ENCODE measurements at regions not wholly inside any gene's neighbourhood (a gene's known extent, or its start where the extent isn't known, plus 50 kb on each side); places are given as distances from the start of the nearest gene placed in this dataset.
"Not testable (repeated sequence)": the region's sequence is repeated elsewhere in the genome, so short reads cannot be mapped to it uniquely, and the experiment has no call there.

DNA sequence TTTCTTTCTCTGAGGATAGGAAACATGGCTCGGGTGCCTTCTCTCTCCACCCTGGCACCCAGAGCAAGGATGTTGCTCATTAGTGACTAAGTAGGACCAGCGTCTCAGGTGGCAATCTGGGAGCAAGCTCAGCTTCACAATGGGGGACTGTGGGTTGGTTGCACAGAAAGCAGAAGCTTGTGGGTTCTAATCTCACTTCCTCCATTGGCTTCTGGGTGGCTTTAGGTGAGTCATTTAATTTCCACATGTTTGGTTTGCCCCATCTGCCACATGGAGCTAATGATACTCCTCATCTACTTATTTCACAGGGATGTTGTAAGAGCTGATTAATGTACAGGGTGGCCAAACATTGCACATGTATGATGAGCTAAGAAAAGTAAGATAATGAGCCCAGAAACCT is 54.8 kb upstream of the AKIRIN2 start:
- TF ChIP-seq CTCF (IDR thresholded peaks at IDR 0.05) = no peak
- no peak for TF ChIP-seq ZFX (IDR thresholded peaks at IDR 0.05; ENCODE audit: borderline replicate concordance)
- H3K27ac ChIP-seq = no peak overlapping the region

- TF ChIP-seq CTCF (IDR thresholded peaks at IDR 0.05) = no peak
- TF ChIP-seq ZFX (IDR thresholded peaks at IDR 0.05; ENCODE audit: borderline replicate concordance) = no peak
- H3K27ac ChIP-seq = no peak overlapping the region
Measured at GRCh38 chr6:87755708-87756671, 54.0 kb upstream of the AKIRIN2 start.

- H3K27ac ChIP-seq = no peak overlapping the region
Measured at GRCh38 chr6:87754828-87755227, 52.8 kb upstream of the AKIRIN2 start.

GRCh38 chr6:87753131-87753685 is 51.2 kb upstream of the AKIRIN2 start:
- no peak overlapping the region for H3K27ac ChIP-seq
- TF ChIP-seq ZFX (IDR thresholded peaks at IDR 0.05; ENCODE audit: borderline replicate concordance) = no peak
- TF ChIP-seq CTCF (IDR thresholded peaks at IDR 0.05) = no peak

More at GRCh38 chr6:87754828-87755227, 52.8 kb upstream of the AKIRIN2 start:
- no peak for TF ChIP-seq ZFX (IDR thresholded peaks at IDR 0.05; ENCODE audit: borderline replicate concordance)
- no peak for TF ChIP-seq CTCF (IDR thresholded peaks at IDR 0.05)

GRCh38 chr6:87752503-87752902 is 50.5 kb upstream of the AKIRIN2 start:
- H3K27ac ChIP-seq = not testable (repeated sequence)
